GM04504 (cell line): ENCODE measurements at regions not wholly inside any gene's neighbourhood (a gene's known extent, or its start where the extent isn't known, plus 50 kb on each side); places are given as distances from the start of the nearest gene placed in this dataset.

Source experiments
- DNase-seq: peaks from one replicate; pipeline ENCODE4 v3.0.0-alpha.2; 2012; ENCODE audit warnings: low read depth

DNA sequence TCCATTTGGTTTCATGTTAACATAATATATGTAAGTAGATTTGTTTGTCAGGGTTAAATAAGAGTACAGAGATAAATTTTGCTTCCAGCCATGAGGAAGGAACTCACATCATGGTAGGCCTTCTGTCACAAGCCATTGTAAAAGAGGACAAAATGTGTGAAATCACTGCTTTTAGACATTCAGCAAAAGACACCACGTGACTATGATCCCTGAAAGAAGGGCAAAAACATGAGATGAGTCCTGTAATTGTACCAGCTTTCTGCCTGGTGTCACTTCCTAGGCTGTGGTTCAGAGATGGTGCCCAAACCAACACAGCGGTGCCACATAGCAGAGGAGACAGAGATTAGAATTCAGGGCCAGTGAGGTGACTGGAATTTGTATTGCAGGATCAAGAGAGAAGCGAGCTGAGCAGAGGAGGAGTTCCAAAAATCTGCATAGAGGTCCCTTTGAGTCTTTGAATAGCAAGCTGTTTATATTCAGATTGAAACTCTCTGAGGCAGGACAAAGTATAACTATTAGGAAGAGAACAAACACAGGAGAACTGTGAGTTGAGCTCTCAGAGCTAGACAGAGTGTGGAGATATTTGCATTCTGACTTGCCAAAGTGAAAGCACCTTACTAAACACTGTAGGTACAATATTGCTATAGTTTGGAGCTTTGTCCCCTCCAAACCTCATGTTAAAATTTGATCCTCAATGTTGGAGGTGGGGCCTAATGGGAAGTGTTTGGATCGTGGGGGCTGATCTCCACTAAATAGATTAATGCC, 52.6 kb upstream of the PDE7B start:
- DNase-seq, result no peak
